ENCODE measurements at regions not wholly inside any gene's neighbourhood (a gene's known extent, or its start where the extent isn't known, plus 50 kb on each side); places are given as distances from the start of the nearest gene placed in this dataset.
A peak's percentile ranks its signal among the peaks of the same experiment; 100 is the strongest.

DNA sequence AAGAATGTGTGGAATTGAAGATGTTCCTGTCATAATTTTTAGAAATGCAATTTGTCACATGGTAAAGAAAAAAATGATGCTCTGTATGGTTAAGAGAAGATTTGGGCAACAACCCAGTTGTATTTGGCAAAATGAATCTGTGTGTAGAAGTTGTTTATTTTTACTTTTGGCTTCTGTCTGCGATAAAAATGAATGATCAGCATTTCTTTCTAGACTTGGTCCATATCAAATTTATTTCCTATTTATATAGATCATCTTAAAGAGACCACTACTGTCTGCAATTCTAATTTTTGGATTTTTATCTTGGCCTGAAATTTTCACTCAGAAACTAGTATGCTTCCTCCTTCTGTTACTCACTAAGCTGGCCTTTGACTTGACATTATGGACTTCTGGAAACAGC, 396.9 kb downstream of the FAM47A start:
- H3K9ac ChIP-seq (ENCODE audit: low read length), result no peak overlapping the region
- no peaks in the 10 kb centered on the region for H3K9me3 ChIP-seq (ENCODE audit: control insufficient read depth, insufficient read depth, low read depth, low read length)
- no peaks in the 10 kb centered on the region for H3K4me1 ChIP-seq (ENCODE audit: control insufficient read depth, insufficient read depth, low read length)
- no peak overlapping the region for H3K4me3 ChIP-seq (ENCODE audit: low read depth, low read length)
- no peaks in the 10 kb centered on the region for H3K27me3 ChIP-seq (ENCODE audit: control insufficient read depth, insufficient read depth, low read length)
- no peaks in the 10 kb centered on the region for H3K36me3 ChIP-seq (ENCODE audit: control insufficient read depth, insufficient read depth, low read length)
- no peak overlapping the region for H3K27ac ChIP-seq (ENCODE audit: low read depth, low read length)

DNA sequence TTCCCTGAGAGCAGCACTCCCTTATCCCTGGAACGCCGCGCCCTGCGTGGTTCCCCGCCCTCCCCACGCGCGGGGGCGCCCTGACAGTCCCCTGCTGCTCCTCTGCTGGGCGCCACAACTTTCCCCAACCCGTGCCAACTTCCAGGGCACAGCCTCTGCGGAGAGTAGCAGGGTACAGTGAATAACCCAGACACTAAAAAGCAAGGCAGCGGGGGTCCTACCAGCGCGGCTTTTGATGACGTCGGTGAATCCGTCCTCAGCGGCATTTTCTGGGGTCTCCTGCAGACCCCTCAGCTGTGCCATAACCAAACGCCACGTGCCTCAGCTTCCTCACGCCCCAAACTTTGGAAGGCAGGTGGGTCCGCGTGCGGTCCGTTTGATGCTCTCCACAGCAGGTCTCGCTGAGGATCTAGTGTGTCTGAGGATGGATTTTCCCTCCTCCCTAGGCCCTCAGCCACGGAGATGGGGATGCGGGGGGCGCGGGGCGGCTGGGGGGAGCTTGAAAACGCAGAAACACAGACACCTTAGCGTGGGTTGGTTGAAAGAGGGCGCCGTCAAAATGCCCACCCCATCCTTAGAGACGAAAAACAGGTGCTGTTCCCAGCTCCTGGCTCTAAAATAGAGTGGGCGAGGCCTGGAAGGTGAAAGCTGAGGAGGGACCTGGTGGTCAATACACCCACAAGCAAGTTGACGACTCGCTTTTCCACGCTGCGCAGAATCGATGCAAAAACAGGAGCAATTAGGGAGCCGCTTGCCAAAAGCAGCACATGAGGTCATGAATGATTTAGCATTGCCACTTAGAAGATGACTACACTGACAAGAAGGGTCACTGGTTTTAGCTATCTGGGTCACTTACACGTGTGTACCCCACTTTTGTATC, 405.6 kb downstream of the FAM47A start:
- 0 out of 2 replicates have a peak, but pooled peaks cover 5% of the 10 kb centered on the region for H3K4me1 ChIP-seq (ENCODE audit: control insufficient read depth, insufficient read depth, low read length)
- H3K4me3 ChIP-seq (ENCODE audit: low read depth, low read length), result peak overlapping the region; percentile 71
- no peak overlapping the region for H3K27ac ChIP-seq (ENCODE audit: low read depth, low read length)
- H3K9me3 ChIP-seq (ENCODE audit: control insufficient read depth, insufficient read depth, low read depth, low read length), result no peaks in the 10 kb centered on the region
- H3K9ac ChIP-seq (ENCODE audit: low read length), result peak overlapping the region; percentile 14
- H3K27me3 ChIP-seq (ENCODE audit: control insufficient read depth, insufficient read depth, low read length), result peaks cover 38% of the 10 kb centered on the region
- H3K36me3 ChIP-seq (ENCODE audit: control insufficient read depth, insufficient read depth, low read length), result no peaks in the 10 kb centered on the region

DNA sequence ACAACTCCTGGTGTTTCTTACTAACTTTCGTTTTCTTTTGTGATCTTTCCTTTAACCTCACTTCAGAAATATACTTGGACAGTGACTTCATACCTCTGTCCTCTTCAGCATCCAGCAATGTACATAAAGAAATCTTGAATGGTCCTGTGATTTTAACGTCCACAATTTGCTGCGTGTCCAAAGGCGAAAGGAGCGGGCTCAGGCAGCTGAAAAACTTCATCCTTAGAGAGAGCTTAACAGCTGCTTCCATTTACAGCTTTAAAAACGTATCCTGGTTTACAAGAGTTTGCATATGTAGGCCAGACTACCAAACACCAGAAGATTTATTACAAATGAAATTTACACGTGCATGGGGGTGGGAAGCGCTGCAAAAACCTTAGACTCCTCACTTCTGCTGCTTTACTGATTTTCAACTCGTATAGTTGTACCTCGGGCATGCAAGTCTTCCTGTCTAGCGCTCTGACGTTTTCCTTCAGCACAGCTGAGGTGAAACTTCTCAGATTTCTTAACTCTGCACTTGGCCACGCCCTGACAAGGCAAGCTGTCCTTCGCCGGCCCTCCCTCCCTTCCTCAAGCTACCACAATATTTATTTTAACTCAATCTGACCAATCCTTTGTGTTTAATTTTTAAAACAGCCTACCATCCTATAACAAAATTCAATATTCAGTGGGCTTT, 406.4 kb downstream of the FAM47A start:
- peaks cover 38% of the 10 kb centered on the region for H3K27me3 ChIP-seq (ENCODE audit: control insufficient read depth, insufficient read depth, low read length)
- H3K9me3 ChIP-seq (ENCODE audit: control insufficient read depth, insufficient read depth, low read depth, low read length), result no peaks in the 10 kb centered on the region
- peak overlapping the region; percentile 71 for H3K4me3 ChIP-seq (ENCODE audit: low read depth, low read length)
- H3K4me1 ChIP-seq (ENCODE audit: control insufficient read depth, insufficient read depth, low read length), result 0 out of 2 replicates have a peak, but pooled peaks cover 5% of the 10 kb centered on the region
- H3K36me3 ChIP-seq (ENCODE audit: control insufficient read depth, insufficient read depth, low read length), result no peaks in the 10 kb centered on the region
- peak overlapping the region; percentile 18 for H3K9ac ChIP-seq (ENCODE audit: low read length)
- H3K27ac ChIP-seq (ENCODE audit: low read depth, low read length), result no peak overlapping the region

- Histone ChIP-seq H3K27ac (ENCODE audit: low read depth, low read length) (no peak overlapping the region), H3K9me3 (ENCODE audit: control insufficient read depth, insufficient read depth, low read depth, low read length) (no peaks in the 10 kb centered on the region), H3K27me3 (ENCODE audit: control insufficient read depth, insufficient read depth, low read length) (peaks cover 26% of the 10 kb centered on the region)
Observed at GRCh38 chrX:33721927-33722326, 410.2 kb downstream of the FAM47A start.

GRCh38 chrX:33686105-33686504, 446.0 kb downstream of the FAM47A start:
- no peak overlapping the region for H3K4me3 ChIP-seq (ENCODE audit: low read depth, low read length)
- no peaks in the 10 kb centered on the region for H3K4me1 ChIP-seq (ENCODE audit: control insufficient read depth, insufficient read depth, low read length)
- no peaks in the 10 kb centered on the region for H3K27me3 ChIP-seq (ENCODE audit: control insufficient read depth, insufficient read depth, low read length)
- H3K9me3 ChIP-seq (ENCODE audit: control insufficient read depth, insufficient read depth, low read depth, low read length), result no peaks in the 10 kb centered on the region; the same call in 1 of the 2 replicates
- H3K9ac ChIP-seq (ENCODE audit: low read length), result no peak overlapping the region
- no peaks in the 10 kb centered on the region for H3K36me3 ChIP-seq (ENCODE audit: control insufficient read depth, insufficient read depth, low read length)
- H3K27ac ChIP-seq (ENCODE audit: low read depth, low read length), result no peak overlapping the region

More at GRCh38 chrX:33721927-33722326, 410.2 kb downstream of the FAM47A start:
- Histone ChIP-seq H3K4me1 (ENCODE audit: control insufficient read depth, insufficient read depth, low read length) (0 out of 2 replicates have a peak, but pooled peaks cover 5% of the 10 kb centered on the region), H3K4me3 (ENCODE audit: low read depth, low read length) (no peak overlapping the region), H3K36me3 (ENCODE audit: control insufficient read depth, insufficient read depth, low read length) (no peaks in the 10 kb centered on the region), H3K9ac (ENCODE audit: low read length) (no peak overlapping the region)

Measured in HUES6 (cell line).